SK-N-SH treated with all-trans-retinoic acid at 6 μM for 48 hours (cell line): ENCODE measurements at regions not wholly inside any gene's neighbourhood (a gene's known extent, or its start where the extent isn't known, plus 50 kb on each side); places are given as distances from the start of the nearest gene placed in this dataset.

Source experiments
- ATAC-seq: fragments of 200-7000 bp; cut with Tn5 transposase; 3 replicates; pipeline ENCODE4 v1.9.1; 2020; ENCODE audit warnings: mild to moderate bottlenecking, moderate library complexity
- BACH2 ChIP-seq: fragments of 250-450 bp; sonication (Bioruptor Pico); IDR thresholded peaks from 2 replicates; pipeline ENCODE4 v1.9.0; 2021; ENCODE audit warnings: mild to moderate bottlenecking, borderline replicate concordance
- CREB5 ChIP-seq: fragments of 250-450 bp; sonication (Bioruptor Pico); IDR thresholded peaks from 2 replicates; pipeline ENCODE4 v1.5.1; 2020; ENCODE audit warnings: low read depth, mild to moderate bottlenecking, moderate library complexity
- CSDC2 ChIP-seq: fragments of 250-450 bp; sonication (Bioruptor Pico); IDR thresholded peaks from 2 replicates; pipeline ENCODE4 v1.5.0; 2020; ENCODE audit warnings: mild to moderate bottlenecking, moderate library complexity
- CSRNP3 ChIP-seq: fragments of 250-450 bp; sonication (Bioruptor Pico); IDR thresholded peaks from 2 replicates; pipeline ENCODE4 v1.5.1; 2021; ENCODE audit warnings: mild to moderate bottlenecking, moderate library complexity
- ESRRG ChIP-seq: fragments of 250-450 bp; sonication (Bioruptor Pico); IDR thresholded peaks from 2 replicates; pipeline ENCODE4 v1.6.1; 2021; ENCODE audit warnings: mild to moderate bottlenecking
- GLIS3 ChIP-seq: fragments of 250-450 bp; sonication (Bioruptor Pico); IDR thresholded peaks from 2 replicates; pipeline ENCODE4 v1.5.0; 2020; ENCODE audit warnings: mild to moderate bottlenecking, moderate library complexity
- ISL1 ChIP-seq: fragments of 250-450 bp; sonication (Bioruptor Pico); IDR thresholded peaks from 2 replicates; pipeline ENCODE4 v2.1.2; 2022; ENCODE audit warnings: mild to moderate bottlenecking, moderate library complexity
- OSR1 ChIP-seq: fragments of 250-450 bp; sonication (Bioruptor Pico); IDR thresholded peaks from 2 replicates; pipeline ENCODE4 v1.8.0; 2022; ENCODE audit warnings: moderate library complexity, mild to moderate bottlenecking, inconsistent platforms
- POU6F1 ChIP-seq: fragments of 250-450 bp; sonication (Bioruptor Pico); IDR thresholded peaks from 2 replicates; pipeline ENCODE4 v1.8.0; 2021; ENCODE audit warnings: low read depth, mild to moderate bottlenecking, moderate library complexity, borderline replicate concordance
- PPARA ChIP-seq: fragments of 250-450 bp; sonication (Bioruptor Pico); IDR thresholded peaks from 2 replicates; pipeline ENCODE4 v1.5.0; 2020; ENCODE audit warnings: mild to moderate bottlenecking, borderline replicate concordance
- RARB ChIP-seq: fragments of 250-450 bp; sonication (Bioruptor Pico); IDR thresholded peaks from 2 replicates; pipeline ENCODE4 v1.8.0; 2021; ENCODE audit warnings: mild to moderate bottlenecking, moderate library complexity
- SNAI2 ChIP-seq: fragments of 250-450 bp; sonication (Bioruptor Pico); IDR thresholded peaks from 2 replicates; pipeline ENCODE4 v1.5.0; 2020; ENCODE audit warnings: mild to moderate bottlenecking, moderate library complexity
- TCF4 ChIP-seq: fragments of 250-450 bp; sonication (Bioruptor Pico); IDR thresholded peaks from 2 replicates; pipeline ENCODE4 v1.8.0; 2021; ENCODE audit warnings: mild to moderate bottlenecking, moderate library complexity, borderline replicate concordance
- TOX ChIP-seq: fragments of 250-450 bp; sonication (Bioruptor Pico); IDR thresholded peaks from 2 replicates; pipeline ENCODE4 v1.8.0; 2021; ENCODE audit warnings: mild to moderate bottlenecking, moderate library complexity, borderline replicate concordance
- TSHZ2 ChIP-seq: fragments of 250-450 bp; sonication (Bioruptor Pico); IDR thresholded peaks from 2 replicates; pipeline ENCODE4 v1.5.0; 2020; ENCODE audit warnings: mild to moderate bottlenecking, moderate library complexity
- ZC3H10 ChIP-seq: fragments of 250-450 bp; sonication (Bioruptor Pico); IDR thresholded peaks from 2 replicates; pipeline ENCODE4 v1.5.1; 2021; ENCODE audit warnings: mild to moderate bottlenecking, moderate library complexity
- ZFP30 ChIP-seq: fragments of 450-650 bp; formaldehyde crosslinking; IDR thresholded peaks from 2 replicates; pipeline ENCODE4 v1.5.0; 2022; ENCODE audit warnings: mild to moderate bottlenecking, moderate library complexity
- ZNF565 ChIP-seq: fragments of 450-650 bp; formaldehyde crosslinking; conservative IDR thresholded peaks from 2 replicates; pipeline ENCODE4 v1.5.0; 2020; ENCODE audit warnings: low read depth, mild to moderate bottlenecking, moderate library complexity
- ZNF70 ChIP-seq: fragments of 450-650 bp; formaldehyde crosslinking; IDR thresholded peaks from 2 replicates; pipeline ENCODE4 v1.5.0; 2020; ENCODE audit warnings: mild to moderate bottlenecking, moderate library complexity
- ZNF8 ChIP-seq: fragments of 450-650 bp; formaldehyde crosslinking; IDR thresholded peaks from 2 replicates; pipeline ENCODE4 v1.5.0; 2020; ENCODE audit warnings: mild to moderate bottlenecking, moderate library complexity

GRCh38 chr6:8639928-8640649 is 204.7 kb upstream of the SLC35B3 start:
- no peak for ATAC-seq
- no peak for TF ChIP-seq ESRRG
- TF ChIP-seq BACH2 (CRISPR knock-in tag) = no peak
- no peak for TF ChIP-seq CSRNP3 (CRISPR knock-in tag)
- TF ChIP-seq PPARA (CRISPR knock-in tag) = no peak
- no peak for TF ChIP-seq ZNF8 (CRISPR knock-in tag)
- TF ChIP-seq RARB (CRISPR knock-in tag) = no peak
- TF ChIP-seq TSHZ2 (CRISPR knock-in tag) = no peak
- no peak for TF ChIP-seq CSDC2 (CRISPR knock-in tag)
- no peak for TF ChIP-seq ZNF70 (CRISPR knock-in tag)
- TF ChIP-seq POU6F1 = no peak
- TF ChIP-seq TOX (CRISPR knock-in tag) = no peak
- no peak for TF ChIP-seq ZFP30
- TF ChIP-seq ISL1 = no peak
- TF ChIP-seq TCF4 (CRISPR knock-in tag) = no peak
- no peak for TF ChIP-seq OSR1 (CRISPR knock-in tag)
- TF ChIP-seq ZNF565 (CRISPR knock-in tag) = no peak
- TF ChIP-seq SNAI2 (CRISPR knock-in tag) = no peak

GRCh38 chr6:8637896-8638597 is 202.7 kb upstream of the SLC35B3 start:
- TF ChIP-seq ZC3H10 (CRISPR knock-in tag) (no peak), CSDC2 (CRISPR knock-in tag) (no peak), CREB5 (CRISPR knock-in tag) (no peak), OSR1 (CRISPR knock-in tag) (no peak), TSHZ2 (CRISPR knock-in tag) (no peak), ZNF70 (CRISPR knock-in tag) (no peak), BACH2 (CRISPR knock-in tag) (no peak), ZNF8 (CRISPR knock-in tag) (no peak), GLIS3 (no peak), ZFP30 (no peak), TCF4 (CRISPR knock-in tag) (no peak), RARB (CRISPR knock-in tag) (no peak), TOX (CRISPR knock-in tag) (no peak)
- ATAC-seq = no peak
